OCI-LY3 (cell line): ENCODE measurements at regions not wholly inside any gene's neighbourhood (a gene's known extent, or its start where the extent isn't known, plus 50 kb on each side); places are given as distances from the start of the nearest gene placed in this dataset.

Source experiments
- CTCF ChIP-seq: fragments of 200-600, 300-600 bp; sonication (generic); IDR thresholded peaks from 2 replicates; pipeline ENCODE4 v1.5.1; 2014; ENCODE audit warnings: antibody characterized with exemption, low read length, low read depth
- EZH2phosphoT487 ChIP-seq: fragments of 200-600 bp; shearing (Covaris generic); IDR thresholded peaks from 2 replicates; pipeline ENCODE4 v1.6.1; 2018; ENCODE audit warnings: antibody characterized with exemption, mixed run types, low read depth

GRCh38 chr10:30763918-30764317 lies 134.4 kb upstream of the LYZL2 start:
- no peak for TF ChIP-seq CTCF
- no peak for TF ChIP-seq EZH2phosphoT487
